ENCODE measurements at regions not wholly inside any gene's neighbourhood (a gene's known extent, or its start where the extent isn't known, plus 50 kb on each side); places are given as distances from the start of the nearest gene placed in this dataset.

DNA sequence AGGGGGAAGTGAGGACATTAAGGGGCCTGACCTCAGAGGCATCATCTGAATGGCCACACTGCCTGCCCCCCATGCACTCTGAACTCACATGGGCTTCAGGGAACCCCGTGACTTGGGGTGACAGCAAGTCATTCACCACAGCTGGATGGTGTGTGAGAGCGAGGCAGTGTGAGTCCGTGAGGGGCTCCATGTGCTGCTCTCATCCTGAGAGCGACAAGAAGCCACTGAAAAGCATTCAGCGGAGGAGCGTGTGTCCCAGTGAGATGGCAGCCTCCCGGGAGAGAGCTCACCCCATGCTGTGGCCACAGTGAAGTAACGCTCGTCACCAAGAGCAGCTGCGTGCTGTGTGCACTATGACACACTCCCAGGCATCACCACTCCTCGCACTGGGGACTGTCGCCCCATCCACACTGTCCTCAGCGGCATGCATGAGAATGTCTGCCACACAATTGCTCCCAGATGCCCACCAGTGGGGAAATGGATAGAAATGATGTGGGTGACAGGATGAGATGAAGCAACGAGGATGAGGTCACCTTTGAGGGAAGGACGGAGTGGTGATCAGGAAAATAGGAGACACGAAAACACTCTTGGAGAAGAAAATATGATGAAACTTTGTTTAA, 213.0 kb upstream of the RAB6C start:
- TF ChIP-seq, protein P1, sequence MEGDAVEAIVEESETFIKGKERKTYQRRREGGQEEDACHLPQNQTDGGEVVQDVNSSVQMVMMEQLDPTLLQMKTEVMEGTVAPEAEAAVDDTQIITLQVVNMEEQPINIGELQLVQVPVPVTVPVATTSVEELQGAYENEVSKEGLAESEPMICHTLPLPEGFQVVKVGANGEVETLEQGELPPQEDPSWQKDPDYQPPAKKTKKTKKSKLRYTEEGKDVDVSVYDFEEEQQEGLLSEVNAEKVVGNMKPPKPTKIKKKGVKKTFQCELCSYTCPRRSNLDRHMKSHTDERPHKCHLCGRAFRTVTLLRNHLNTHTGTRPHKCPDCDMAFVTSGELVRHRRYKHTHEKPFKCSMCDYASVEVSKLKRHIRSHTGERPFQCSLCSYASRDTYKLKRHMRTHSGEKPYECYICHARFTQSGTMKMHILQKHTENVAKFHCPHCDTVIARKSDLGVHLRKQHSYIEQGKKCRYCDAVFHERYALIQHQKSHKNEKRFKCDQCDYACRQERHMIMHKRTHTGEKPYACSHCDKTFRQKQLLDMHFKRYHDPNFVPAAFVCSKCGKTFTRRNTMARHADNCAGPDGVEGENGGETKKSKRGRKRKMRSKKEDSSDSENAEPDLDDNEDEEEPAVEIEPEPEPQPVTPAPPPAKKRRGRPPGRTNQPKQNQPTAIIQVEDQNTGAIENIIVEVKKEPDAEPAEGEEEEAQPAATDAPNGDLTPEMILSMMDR (IDR thresholded peaks at IDR 0.05) = no peak
- TF ChIP-seq POLR2A (IDR thresholded peaks at IDR 0.05) = no peak

Data from testis (tissue), 2 donors.